HG03066 (cell line): ENCODE measurements at regions not wholly inside any gene's neighbourhood (a gene's known extent, or its start where the extent isn't known, plus 50 kb on each side); places are given as distances from the start of the nearest gene placed in this dataset.
"Not testable (repeated sequence)": the region's sequence is repeated elsewhere in the genome, so short reads cannot be mapped to it uniquely, and the experiment has no call there.

ENCODE experiments used
- ATAC-seq: cut with Tn5 transposase; IDR thresholded peaks from one replicate; pipeline ENCODE4 v1.9.1; 2021; ENCODE audit warnings: low read depth; ENCODE audit not compliant: unreplicated experiment

GRCh38 chr2:175704568-175704967 is 297.5 kb downstream of the LNPK start:
- not testable (repeated sequence) for ATAC-seq

DNA sequence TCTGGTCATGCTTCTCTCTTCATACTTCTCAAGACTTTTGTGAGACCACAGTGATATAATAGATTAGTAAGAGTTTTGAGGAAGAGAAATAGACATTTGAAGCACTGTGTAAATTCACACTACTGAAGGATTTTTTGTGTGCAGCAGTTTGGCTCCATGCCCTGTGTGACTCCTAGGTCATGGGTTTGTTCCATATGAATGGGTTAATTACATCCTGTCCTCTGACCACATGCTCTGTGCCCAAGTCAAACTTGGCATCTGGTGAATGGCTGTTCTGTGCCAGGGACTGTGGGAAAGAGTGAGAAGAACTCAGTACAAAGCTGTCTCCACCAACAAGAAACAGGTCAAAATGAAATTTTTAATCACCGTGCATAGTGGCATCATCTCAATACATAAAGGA is 304.0 kb downstream of the LNPK start:
- ATAC-seq: no peak

DNA sequence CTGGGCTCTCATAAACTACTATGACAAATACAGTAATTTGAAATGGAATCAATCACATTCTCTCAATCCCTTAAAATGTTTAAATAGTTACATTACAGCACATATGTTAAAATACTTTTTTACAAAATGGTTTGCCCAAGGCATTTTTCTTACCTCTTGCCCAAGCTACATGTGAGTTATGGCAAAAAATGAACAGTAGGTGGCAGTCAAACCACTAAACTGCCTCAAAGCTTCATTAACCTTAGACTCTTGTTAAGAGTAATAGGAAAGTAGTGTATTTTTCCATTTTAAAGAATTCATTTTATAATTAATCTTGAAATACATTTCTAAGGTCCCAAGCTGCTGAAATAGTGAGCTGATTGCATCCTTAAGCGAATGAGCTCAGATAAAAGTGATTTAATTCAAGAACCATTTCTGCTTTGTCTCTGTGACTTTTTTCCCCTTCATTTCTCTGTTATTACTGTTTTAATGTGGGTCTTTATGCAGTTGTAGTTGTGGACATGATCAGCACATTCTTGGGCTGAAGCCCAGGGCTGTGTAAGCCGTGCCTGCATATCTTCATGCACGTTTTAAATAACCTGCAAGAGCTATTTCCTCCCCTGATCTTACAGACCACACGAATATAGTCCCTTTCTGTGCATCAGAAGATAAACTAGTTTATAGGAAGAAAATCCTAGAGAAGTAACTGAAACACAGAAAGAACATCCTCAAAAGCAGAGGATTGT is 311.8 kb downstream of the LNPK start:
- peak; percentile 82 for ATAC-seq

DNA sequence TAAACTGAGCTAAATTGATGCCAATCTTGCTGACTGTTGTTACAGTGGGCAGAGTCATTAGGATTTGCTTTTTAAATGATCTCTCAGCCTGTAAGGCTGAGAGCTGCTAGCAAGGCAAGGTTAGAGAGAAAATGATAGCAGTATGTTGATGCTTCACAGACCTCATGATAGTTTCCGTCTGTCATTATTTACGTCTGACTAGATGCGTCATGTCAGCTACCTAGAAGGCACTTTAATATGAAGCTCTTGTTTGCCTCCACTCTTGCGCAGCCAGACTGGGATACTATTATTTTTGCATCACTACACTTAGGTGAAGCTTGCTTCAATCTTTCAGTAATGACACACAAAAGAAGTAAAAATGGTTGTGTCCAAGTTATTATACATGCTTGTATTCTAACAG is 313.8 kb downstream of the LNPK start:
- ATAC-seq: no peak

DNA sequence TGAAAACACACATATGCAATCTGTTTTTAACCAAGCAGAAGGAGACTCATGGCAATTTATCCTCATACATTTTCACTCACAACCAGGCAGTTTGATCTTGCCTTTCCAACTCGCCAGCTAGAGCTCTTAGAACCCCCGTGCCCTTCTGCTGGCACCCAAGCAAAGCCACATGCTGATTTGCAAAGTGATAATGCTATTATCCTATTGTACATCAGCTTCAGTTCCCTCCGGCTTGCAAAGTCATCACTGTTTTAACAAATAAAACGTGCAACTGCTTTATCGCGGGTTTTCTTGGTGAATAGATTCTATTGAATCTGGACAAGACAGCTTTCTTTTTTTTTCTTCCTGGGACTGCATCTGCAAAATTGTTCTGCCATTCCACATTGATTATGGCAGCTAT is 314.6 kb downstream of the LNPK start:
- no peak for ATAC-seq

- no peak for ATAC-seq
These were observed 316.1 kb downstream of the LNPK start for GRCh38 chr2:175686002-175686401.

DNA sequence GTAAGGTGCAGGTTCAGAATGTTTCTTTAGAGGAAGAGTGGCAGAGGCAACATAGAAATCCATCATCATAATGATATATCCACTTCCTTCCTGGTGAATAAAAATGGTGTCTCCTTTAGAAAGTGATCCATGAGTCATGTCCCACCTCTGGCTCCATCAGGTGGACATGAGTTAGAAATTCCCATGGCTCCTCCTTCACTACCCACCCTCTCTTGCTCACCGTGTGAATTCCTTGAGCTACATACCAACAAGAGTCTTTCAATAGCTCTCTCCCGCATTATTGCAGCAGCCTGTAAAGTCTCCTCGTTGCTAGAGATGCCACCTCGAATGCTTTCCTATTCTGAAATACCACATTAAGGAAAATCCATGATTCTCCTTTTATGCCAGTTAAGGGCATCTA is 317.6 kb downstream of the LNPK start:
- no peak for ATAC-seq

DNA sequence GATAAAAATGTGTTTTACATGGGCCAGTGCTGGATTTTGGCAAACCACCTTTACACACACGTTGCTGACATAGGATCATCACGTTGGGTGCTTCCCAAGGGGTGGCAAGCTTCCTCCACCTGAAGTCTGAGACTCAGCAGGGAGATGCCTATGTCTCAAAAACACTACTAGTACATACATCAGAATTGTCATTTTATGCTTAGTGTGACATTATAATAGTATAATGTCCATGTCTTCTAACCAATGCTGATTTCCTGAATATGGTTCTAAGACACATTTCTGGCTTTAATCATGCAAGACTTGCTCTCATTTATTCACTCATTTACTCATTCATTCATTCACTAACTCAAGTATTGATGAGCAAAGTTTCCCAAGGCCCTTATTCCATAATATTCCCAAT is 322.3 kb downstream of the LNPK start:
- ATAC-seq: no peak

DNA sequence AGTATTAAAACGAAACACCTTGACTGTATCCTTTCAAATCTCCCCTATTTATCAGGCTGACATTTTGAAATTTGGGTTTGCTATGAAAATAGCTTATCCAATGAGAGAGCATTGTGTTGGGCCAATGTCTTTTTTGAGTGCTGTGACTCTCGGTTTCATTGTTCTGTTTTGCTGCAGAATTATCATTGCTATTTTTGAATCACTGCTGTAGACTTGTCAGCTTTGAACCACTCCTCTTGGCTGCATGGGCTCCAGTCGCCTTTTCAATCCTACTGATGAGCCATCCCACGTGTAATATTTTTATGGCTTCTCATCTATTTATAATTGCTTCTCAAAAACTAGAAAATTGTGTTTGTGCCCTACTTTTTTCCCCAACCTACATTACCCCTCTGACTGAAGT is 322.8 kb downstream of the LNPK start:
- no peak for ATAC-seq

GRCh38 chr2:175677880-175678279 is 324.2 kb downstream of the LNPK start:
- ATAC-seq: no peak

DNA sequence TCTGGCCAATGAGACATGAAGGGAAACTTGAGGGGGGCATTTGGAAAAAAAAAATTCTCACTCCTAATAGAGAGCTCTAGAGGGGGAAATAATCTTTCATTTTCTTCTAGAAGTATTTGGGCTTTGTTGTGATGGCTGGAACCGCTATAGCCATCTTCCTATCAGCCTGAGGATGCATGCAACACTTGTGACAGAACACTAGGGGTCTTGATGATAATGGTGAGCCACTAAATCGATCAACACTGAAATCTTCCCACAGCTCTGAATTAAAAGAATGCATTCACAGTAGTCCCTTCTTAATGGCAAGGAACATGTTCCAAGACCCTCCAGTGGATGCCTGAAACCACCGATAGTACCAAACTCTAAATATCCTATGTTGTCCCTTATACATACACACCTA is 325.3 kb downstream of the LNPK start:
- ATAC-seq: no peak

GRCh38 chr2:175668804-175669203 is 333.3 kb downstream of the LNPK start:
- not testable (repeated sequence) for ATAC-seq

DNA sequence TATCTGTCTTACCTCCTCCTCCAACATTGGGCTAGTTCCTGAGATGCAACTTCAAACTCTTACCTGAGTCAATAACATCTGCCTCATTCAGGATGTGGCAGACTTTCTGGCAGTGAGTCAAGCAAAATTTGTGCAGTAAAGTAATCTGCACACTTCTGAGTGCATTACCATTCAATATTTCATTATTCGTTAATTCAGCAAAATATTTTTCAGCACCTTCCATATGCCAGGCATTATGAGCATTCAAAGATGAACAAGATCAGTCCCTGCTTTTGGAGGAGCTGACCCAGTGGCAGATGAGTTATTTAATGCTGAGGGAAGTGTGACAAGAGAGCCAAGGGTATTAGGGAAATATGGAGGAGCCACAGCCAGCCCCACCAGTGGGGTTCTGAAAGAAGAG is 339.7 kb downstream of the LNPK start:
- ATAC-seq: no peak

- no peak for ATAC-seq
These were observed 353.4 kb downstream of the LNPK start for GRCh38 chr2:175648577-175649063.

DNA sequence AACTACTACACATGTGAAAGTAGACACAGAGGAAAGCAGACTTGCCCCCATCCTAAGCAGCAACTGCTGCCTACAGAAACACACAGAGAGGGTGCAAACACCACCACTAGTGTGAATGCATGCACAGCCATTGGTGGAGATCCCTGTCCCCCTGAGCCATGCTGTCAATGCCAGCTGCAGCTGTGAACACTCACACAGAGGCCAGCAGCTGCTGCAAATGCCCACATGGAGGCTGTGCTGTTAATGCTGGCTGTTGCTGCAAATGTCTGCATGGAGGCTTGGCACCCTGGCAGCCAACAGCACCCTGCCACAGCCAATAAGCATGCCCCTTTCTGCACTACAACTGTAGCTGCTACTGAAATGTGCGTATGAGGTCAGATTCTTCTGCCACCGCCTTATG is 355.0 kb downstream of the LNPK start:
- ATAC-seq: no peak

DNA sequence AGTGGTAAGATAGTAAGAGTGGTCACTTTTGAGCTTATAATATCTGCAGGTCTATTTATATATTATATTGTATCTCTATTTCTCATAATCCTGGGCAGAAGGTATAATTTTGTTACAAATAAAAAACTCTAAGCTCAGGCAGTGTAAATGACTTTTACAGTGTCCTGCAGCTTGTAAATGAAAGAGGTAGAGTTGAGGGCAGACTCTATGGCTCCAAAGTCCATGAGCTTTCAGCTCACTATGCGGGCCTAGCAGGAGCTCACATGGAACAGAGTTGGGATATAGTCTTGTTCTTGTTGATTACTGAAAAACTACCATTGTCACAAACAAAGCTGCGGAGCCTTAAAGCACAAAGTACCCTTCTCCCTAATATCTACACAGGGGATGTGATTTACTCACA is 361.4 kb downstream of the LNPK start:
- no peak for ATAC-seq

DNA sequence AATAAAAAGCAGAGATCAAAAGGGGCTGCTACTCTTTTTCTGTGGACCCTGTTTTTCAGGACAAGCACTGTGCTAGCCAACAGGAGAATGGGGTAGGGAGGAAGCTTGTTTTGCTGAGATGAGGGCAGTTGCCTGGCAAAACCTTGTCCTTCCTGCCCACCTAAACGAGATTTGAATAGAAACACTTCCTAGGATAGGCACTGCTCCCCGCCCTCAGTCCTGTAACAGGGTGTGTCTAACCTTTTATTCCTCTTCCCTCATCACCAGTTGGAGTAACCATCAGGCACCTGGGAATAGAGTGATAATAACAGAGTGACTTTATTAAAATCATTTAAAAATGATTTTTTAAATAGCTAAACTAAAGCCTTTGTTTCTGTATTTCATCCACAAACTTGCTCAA is 368.8 kb downstream of the LNPK start:
- no peak for ATAC-seq

- ATAC-seq: no peak
These were observed 370.8 kb downstream of the LNPK start for GRCh38 chr2:175631245-175631623.

DNA sequence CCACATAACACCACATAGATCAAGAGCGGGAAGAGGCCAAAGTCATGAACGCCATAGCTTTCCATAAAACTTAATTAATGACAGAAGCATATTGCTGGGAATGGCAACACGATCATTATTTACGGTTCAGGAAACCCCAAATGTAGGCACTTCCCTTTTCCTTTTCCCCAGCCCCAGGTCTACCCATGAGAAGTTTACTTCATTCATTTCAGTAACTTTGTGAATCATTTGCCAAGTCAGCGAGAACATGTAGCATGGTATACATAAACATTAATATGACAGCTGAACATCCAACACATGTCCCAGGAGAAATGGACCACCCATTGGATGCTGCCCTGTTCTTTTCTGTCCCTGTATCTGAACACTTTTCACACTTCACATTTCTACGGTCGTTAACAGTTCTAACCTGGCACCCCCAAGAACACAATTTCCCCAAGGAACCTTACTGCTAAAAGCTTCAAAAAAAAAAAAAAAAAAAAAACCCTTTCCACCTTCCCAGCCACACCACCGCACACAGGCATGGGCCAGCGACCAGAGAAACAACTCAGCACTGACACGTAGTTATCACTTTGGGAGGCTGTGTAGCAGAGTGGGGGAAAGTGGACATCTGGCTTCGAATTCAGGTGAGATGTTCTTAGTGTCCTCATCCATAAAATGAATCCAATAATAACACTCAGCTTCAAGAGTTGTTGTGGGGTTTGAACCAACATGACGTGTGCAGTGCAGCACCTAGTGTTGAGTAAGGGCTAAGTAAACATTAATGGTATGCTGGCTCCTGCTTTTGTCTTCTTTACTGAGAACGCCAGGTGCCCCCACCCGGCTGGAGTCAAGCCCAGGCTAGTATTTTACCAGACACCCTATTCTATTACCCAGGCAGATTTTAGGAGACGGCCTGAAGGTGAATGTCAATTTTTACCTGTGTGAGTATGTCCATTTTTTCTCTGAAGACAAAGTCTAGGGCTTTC is 371.5 kb downstream of the LNPK start:
- ATAC-seq: no peak

DNA sequence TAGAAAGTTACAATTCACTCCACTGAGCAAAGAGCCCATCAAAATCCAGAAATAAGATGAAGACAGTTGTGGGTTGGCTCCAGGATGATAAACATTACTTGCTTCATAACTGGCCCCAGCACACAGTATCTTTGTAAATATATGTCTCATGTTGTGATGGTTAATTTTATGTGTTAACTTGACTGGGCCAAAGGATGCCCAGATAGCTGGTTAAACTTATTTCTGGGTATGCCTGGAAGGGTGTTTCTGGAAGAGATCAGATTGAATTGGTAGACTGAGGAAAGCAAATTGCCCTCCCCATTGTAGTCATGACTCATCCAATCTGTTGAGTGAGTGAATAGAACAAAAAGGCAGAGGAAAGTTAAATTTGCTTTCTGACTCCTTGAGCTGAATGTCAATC is 373.8 kb downstream of the LNPK start:
- no peak for ATAC-seq

DNA sequence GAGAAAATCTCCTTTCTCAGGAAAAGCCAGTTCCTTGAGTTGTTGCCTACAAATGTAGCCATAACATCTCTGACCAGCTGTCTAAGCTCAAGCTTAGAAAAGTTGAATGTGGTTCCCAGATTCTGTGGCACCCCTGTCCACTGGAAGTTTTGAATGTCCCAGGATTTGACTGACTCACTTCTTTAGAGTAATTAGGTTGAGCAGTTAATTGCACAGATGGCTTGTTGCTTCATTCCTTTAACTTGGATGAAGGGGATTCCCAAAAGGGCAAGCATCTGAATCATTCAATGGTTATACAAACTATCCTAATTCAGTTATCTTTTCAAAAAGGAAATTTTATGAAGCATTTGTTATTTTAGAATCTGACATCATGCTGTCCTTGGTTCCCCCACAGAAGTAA is 374.7 kb downstream of the LNPK start:
- ATAC-seq: no peak

DNA sequence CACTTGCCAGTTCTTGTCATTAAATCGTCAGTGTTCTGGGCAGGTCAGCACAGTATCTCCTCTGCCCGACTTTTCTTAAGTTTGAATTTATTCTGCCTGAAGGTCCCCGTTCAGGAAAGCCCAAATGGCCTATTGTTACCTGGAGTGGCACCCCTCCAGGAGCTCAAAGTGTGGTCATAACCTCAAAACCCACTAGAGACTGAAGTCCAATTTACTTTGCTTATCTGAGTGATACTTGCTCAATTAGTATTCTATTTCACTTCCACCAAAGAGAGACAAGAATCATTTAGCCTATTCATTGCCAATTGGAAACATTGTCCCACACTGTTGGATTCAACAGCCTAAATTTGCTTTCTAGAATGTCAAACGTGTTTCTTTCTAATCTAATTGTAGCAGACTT is 375.3 kb downstream of the LNPK start:
- no peak for ATAC-seq
